T-helper 2 cell treated with Interferon-gamma antibody and Interleukin-4, amounts not matched to agents 100 ng/mL and 5 ng/mL, for 36 hours (primary cell): ENCODE measurements at regions not wholly inside any gene's neighbourhood (a gene's known extent, or its start where the extent isn't known, plus 50 kb on each side); places are given as distances from the start of the nearest gene placed in this dataset.

ENCODE experiments used
- intact Hi-C: fragments of 100-400 bp; cut with micrococcal nuclease; formaldehyde crosslinking; loops from one replicate; pipeline ENCODE4 v1.15.1; 2023

DNA sequence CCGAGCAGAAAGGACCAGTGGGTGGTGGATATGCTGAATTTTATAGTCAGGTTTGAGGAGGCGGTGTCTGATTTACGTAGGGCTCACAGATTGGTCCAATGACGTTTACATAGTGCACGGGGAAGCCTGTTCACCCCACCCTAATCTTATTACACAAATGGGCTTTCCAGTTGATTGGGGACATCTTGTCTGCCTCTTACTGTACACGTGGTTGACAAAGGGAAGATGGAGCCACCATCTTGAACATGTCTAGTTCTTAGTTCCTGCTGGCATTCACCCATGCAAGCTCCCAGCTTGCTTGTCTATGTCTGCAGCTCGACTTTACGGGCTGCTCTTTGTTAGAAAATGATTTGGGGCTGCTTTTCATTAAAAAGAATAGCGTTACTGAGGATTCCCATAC lies 332.0 kb upstream of the SLCO3A1 start:
- intact Hi-C loops = no loop called here

GRCh38 chr15:91521996-91522395 lies 331.5 kb upstream of the SLCO3A1 start:
- intact Hi-C loops = loop anchor here (2.0 kb wide), 1 partner anchor 219 kb away; no protein-coding TSS in a partner anchor

DNA sequence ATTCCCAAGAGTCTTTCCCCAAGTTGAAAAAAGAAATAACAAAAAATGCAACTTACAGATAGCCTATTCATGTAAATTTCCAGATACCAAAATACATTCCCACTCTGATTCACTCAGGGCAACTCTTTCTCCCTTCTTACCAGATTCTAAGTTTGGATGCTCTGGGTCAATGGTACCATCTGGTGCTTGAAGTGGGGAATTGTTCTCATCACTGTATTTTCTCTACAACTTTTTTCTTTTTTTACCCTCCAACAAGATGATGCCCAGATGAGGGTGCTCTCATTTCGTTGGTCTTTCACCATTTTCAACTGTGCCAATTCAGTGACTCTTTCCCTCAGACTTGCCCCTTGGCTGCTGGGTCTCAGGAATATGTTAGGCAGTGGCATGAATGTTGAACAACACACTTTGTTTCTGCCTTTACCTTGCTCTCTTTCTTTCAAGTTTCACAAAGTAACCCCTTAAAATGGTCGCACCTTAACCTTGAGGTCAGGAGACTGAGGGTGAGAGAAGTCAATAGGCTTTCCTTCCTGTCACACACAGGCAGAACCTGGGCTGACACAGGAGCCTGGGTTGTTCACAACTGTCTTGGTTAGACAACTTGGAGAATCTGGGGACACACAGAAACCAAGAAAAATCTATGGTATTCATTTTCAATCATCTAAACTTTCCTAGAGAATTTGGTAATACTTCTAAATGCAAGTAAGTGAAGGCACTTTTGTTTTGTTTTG lies 330.7 kb upstream of the SLCO3A1 start:
- intact Hi-C loops = loop anchor here (2.0 kb wide), 1 partner anchor 220 kb away; no protein-coding TSS in a partner anchor

DNA sequence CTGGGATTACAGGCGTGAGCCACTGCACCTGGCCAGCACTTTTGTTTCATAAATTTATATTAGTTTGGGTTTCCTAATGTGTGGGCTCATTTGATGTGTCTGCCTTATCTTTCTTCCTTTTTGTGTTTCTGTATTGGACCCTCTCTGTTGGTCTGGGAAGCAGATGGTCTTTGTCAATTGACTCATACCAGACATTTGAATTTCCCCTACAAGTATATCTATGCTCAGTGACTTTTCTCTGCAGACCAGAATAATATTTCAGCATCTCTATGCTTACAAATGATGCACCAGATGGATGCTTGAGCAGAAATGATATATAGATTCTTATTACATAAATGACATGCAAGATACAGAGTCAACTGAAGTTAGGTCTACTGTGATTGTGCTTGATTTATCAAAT lies 329.9 kb upstream of the SLCO3A1 start:
- intact Hi-C loops = loop anchor here (2.0 kb wide), 1 partner anchor 221 kb away; no protein-coding TSS in a partner anchor

GRCh38 chr15:91524534-91524933 lies 329.0 kb upstream of the SLCO3A1 start:
- intact Hi-C loops = no loop called here

GRCh38 chr15:91525751-91526150 lies 327.8 kb upstream of the SLCO3A1 start:
- intact Hi-C loops = no loop called here

GRCh38 chr15:91526424-91526823 lies 327.1 kb upstream of the SLCO3A1 start:
- intact Hi-C loops = no loop called here

DNA sequence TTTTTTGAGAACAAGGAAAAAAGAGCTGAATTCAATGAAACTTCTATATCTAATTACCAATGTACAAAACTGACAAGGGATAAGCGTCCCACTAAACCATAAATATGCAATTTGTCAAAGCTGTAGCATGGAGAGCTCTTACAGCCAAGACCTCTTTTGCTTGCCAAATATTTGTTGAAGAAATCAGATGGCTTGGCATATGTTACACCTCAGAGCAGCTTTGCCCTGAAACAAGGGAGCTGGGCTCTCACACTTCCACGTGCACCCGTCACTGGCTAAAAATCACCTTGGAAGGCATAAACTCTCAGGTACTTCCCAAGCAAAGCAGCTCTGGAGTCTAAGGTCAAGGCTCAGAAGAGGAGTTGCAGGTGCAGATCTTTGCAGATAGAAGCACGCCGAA lies 324.7 kb upstream of the SLCO3A1 start:
- intact Hi-C loops = no loop called here

GRCh38 chr15:91529534-91529933 lies 324.0 kb upstream of the SLCO3A1 start:
- intact Hi-C loops = no loop called here

GRCh38 chr15:91530279-91530678 lies 323.2 kb upstream of the SLCO3A1 start:
- intact Hi-C loops = no loop called here

GRCh38 chr15:91530956-91531582 lies 322.4 kb upstream of the SLCO3A1 start:
- intact Hi-C loops = no loop called here

- intact Hi-C loops = no loop called here
Measured at GRCh38 chr15:91534235-91534634, 319.3 kb upstream of the SLCO3A1 start.

DNA sequence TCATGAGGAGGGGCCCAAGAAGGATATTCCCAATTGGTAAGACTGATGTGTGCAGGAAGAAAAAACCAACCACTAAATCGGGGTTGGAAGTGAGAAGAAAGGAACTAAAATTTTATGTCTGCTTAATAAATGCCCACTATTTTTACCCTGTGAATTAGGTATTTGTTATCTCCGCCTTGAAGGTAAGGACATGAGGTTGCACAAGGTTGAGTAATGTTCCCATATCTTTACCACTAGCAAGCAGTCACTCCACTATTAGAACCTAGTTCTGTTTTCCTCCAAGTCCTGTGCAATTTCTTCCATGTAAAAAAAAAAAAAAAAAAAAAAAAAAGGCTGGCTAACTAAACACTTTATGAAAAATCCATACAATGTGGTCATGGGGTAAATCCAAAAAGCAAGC lies 318.5 kb upstream of the SLCO3A1 start:
- intact Hi-C loops = no loop called here

DNA sequence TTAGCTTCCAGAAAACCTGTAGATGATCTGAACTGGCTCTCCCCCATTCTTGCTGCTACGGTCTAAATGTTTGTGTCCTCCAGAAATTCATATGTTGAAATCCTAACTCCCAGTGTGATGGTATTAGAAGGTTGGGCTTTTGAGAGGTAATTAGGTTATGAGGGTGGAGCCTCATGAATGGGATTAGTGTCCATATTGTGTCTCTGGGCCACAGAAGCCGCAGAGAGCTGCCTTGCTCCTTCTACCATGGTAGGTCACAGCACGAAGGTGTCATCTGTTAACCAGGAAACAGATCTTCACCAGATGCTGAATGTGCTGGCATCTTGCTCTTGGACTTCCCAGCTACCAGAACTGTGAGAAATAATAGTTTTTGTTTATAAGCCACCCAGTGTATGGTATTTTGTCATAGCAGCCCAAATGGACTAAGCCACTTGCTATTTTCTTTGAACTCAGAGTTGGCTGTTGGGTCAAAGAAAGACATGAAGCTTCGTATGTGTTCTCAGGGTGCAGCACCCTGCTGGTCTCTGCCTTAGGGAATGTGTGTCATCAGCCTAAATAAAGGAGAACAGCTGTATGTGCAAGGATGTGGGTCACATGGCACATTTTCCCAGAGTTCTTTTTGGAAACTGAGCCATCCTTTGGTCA lies 317.5 kb upstream of the SLCO3A1 start:
- intact Hi-C loops = no loop called here

GRCh38 chr15:91537856-91538255 lies 315.7 kb upstream of the SLCO3A1 start:
- intact Hi-C loops = no loop called here

GRCh38 chr15:91538782-91539181 lies 314.7 kb upstream of the SLCO3A1 start:
- intact Hi-C loops = no loop called here

GRCh38 chr15:91541286-91541685 lies 312.2 kb upstream of the SLCO3A1 start:
- intact Hi-C loops = no loop called here

DNA sequence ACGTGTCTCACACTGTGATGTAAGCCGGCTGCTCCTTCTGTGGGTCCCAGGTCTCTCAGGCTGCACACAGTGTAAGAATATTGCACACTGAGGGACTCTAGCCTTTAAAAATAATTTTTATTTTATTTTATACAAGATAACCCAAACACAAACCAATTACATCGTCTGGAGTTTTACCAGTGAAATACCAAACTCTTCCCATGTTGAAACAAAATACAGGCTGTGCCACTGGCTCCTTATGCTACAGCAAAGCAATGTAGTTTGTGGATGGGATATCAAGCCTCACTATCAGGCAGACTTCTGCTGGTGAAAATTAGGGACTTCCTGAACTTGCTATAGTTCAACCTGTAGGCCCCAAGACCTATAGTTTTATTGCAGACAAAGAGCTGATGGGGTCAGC lies 311.3 kb upstream of the SLCO3A1 start:
- intact Hi-C loops = no loop called here

DNA sequence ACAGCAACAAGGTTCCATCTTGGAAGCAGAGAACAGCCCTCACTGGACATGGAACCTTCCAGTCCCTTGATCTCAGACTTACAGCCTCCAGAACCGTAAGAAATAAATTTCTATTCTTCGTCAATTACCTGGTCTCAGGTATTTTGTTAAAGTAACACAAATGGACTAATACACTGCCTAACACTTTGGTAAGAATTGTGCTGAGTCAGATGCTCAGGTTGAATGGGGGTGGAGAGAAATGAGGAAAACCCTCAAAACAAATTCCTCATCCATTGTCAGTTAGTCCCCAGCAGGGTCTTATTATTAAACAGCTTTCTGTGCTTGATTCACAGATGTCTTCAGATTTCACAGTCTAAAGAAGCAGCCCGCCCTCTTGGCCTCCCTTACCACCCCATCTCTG lies 306.2 kb upstream of the SLCO3A1 start:
- intact Hi-C loops = no loop called here

DNA sequence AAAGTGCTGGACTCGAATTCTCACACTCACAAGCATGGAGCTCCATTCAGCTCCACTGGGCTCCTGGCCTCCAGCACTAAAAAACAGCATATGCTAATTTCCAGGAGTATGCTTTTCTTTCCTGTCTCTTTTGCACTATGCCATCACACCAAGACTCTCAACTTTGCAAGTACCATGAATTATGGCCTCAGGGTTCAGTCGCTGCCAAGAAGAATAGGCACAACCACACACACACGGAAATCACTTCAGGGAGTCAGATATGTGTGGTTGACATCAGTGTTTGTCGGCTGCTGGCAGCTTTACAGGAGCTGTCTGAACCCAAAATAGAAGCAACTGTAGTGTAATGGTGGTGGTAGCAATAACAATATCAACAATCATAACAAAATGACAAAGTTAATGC lies 305.0 kb upstream of the SLCO3A1 start:
- intact Hi-C loops = no loop called here

DNA sequence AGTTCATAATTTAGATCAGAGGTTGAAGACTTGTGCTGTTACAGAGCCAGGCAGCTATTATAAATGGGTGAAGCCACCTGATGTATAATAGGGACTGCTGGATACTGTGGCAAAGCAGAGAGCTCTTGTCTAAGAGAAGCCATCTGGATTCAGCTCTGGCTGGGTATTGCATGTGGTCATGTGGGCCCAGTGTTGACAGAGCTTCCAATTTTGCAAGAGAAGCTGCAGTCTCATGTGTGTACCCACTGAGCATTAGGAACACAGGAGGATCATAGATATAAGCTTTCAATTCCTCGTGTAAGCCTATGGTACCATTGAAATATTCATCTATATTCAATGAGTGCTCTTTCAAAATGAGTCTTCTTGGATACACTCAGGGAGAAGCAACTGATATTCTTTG lies 303.9 kb upstream of the SLCO3A1 start:
- intact Hi-C loops = no loop called here

DNA sequence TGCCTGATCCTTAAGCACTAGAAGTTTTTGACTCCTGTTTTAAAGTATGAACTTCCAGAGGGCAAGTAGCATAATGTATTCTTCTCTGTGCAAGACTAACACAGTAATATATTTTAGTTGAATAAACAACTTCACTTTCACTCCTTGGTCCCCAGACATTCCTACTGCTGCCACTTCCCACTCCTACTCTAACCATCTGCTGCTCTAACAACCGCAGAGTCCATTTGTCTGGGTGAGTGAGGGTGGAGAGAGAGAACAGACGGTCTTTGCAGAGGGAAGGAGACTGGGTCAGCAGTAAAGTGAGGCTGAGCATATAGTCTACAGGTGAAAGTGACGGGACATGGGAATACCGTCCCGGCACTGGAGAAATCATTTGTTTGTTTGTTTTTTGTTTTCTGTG lies 301.0 kb upstream of the SLCO3A1 start:
- intact Hi-C loops = no loop called here
